GM18498 (cell line): ENCODE measurements at regions not wholly inside any gene's neighbourhood (a gene's known extent, or its start where the extent isn't known, plus 50 kb on each side); places are given as distances from the start of the nearest gene placed in this dataset.
"Not testable (repeated sequence)": the region's sequence is repeated elsewhere in the genome, so short reads cannot be mapped to it uniquely, and the experiment has no call there.

Source experiments
- ATAC-seq: cut with Tn5 transposase; IDR thresholded peaks from one replicate; pipeline ENCODE4 v1.9.1; 2021; ENCODE audit warnings: mild to moderate bottlenecking, moderate library complexity; ENCODE audit not compliant: unreplicated experiment

DNA sequence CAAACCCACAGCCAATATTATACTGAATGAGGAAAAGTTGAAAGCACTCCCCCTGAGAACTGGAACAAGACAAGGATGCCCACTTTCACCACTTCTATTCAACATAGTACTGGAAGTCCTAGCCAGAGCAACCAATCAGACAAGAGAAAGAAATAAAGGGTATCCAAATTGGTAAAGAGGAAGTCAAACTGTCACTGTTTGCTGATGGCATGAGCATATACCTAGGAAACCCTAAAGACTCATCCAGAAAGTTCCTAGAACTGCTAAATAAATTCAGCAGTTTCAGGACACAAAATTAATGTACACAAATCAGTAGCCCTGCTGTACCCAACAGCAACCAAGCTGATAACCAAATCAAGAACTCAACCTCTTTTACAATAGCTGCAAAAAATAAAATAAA is 220.0 kb downstream of the SYK start:
- not testable (repeated sequence) for ATAC-seq

DNA sequence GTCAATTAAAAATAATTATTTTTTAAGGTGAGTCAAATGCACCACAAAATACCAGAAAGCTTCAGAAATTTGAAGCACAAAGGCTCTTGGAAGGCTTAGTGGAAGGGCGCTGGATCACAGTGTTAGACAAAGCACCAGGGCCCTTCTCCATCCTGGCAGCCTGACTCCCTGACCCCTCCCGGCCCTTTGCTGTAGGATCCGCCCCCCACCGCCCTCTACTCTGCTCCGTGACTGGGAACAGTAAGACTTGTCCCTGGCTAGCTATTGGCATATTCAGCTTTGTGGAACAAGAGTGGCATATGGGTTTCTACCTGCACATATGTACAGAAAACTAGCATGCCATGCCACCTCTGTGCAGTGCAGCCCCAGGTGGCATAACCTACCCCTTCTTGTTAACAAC is 222.1 kb downstream of the SYK start:
- ATAC-seq, result no peak

DNA sequence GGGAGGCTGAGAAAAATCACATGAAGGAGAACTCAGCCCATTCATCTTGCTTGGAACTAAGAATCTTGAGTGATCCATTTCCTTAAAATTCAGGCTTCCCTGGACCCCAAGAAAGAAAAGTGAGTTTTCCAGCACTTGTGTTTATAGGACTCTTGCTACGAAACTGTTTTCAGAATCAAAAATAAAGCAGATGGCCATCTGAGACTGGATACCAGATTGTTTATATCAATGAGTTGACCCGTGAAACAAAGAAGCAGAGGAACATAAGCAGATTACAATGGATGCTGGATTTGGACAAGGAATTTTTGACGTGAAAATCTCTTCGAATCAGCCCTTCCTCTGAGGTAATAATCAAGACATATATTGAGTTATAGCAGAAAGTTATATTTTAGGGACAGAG is 223.2 kb downstream of the SYK start:
- ATAC-seq, result no peak

DNA sequence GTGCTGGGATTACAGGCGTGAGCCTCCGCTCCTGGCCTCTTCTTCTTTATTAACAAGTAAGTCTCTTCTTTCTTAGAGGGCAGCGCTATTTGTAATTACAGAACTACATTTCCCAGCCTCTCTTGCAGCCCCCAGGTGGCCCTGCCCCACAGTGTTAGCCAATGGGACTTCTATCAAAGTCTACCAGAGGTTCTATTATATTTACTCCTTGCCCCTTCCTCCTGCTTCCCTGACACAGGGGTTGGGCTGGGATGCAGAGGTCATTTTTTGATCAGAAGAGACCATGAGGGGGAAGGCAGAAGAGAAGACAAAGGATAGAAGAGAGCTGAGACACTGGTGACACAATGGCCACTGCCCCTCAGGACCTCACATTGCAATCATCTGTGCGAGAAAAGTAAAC is 224.2 kb downstream of the SYK start:
- no peak for ATAC-seq

DNA sequence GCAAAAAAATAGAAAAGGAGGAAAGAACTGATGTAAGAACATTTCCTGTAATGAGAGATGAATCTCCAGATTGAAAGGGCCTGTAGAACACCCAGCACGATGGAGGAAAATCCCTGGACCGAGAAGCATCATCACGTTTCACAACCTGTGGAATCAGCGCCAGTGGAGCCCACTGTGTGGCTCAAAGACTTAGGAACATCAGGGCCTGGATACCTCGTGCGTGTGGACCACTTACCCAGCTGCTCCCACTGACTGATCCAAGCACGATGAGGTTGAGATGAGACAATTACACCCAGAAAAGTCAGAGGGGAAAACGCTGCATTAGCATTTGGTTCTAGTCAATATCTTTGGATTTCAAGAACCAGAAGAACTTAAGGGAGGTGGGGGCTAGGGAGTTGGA is 224.6 kb downstream of the SYK start:
- ATAC-seq, result no peak

DNA sequence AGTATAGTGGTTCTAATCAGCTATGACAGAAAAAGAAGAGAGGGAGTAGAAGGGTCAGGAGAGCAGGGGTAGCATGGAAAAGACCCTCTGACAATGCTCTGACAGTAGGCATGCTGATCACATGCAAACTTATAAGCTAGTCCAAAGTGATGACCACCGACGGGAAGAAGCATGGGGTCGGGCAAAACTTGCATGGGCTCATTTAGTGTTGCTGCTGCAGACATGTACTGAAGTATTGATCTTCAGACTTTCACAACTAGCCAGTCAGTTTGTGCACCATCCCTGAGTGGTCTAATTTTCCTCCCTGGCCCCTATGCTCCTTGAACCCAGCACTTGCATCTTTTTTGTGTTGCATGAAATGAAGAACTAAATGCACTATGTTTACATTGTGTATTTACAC is 225.4 kb downstream of the SYK start:
- no peak for ATAC-seq

DNA sequence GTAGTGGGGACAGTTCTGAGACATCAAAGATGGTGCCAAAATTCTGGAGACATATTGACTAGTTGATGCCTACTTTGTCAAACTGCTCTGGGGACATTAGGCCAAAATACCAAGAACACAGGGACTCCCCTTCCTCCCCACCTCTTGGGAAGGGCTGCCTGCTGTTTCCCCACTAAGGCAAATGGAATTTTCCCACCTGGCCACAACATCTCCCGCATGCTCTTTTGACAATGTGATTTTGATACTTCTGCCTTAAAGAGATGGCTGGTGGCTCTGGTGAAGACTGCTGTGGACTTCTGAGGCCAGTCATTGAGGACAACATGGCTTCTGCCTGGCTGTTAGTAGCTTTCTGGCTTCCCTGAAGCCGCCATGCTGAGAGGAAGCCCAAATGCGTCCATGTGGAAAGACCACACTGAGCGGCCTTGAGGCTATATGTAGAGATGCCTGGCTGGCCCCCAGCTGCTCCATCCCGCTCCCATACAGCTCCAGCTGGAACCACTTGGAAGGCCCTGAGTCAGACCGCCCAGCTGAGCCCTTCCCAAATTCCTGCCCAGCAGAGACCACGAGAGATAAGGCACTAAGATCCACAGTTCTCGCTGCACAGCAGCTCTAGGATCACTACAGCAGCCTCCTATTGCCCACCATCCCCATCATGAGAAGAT is 226.7 kb downstream of the SYK start:
- no peak for ATAC-seq

DNA sequence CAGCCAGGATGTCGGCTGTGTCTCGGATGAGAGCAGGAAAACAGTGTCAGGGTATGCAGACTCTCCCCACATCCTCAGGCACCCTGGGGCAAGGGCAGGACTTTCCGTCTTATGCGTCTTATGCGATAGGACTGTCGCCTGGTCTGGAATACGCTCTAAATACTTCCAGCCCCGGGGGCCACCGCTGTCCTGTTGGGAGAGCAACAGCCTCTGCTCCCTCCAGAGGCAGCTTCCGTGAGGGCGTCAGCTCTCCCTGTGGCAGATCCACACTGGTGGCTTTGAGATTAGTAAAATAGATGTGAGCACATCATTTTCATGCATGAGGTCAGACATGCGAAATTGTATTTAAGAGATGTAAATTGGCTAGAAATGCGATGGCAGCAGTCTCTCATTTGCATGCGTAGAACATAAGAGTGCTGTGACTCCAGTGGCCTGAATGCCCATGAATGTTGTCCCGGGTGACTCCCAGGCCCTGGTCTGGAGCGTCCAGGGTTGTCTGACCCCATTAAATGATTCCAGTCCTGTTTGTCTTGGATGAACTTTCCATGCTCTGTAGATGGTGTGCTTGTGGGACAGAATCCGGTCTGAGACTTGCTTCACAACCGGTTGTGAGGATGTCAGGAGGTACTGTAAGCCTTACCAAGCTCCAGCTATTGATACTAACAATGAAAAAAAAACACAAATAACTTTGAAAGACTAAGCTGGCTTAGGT is 228.2 kb downstream of the SYK start:
- ATAC-seq, result no peak

DNA sequence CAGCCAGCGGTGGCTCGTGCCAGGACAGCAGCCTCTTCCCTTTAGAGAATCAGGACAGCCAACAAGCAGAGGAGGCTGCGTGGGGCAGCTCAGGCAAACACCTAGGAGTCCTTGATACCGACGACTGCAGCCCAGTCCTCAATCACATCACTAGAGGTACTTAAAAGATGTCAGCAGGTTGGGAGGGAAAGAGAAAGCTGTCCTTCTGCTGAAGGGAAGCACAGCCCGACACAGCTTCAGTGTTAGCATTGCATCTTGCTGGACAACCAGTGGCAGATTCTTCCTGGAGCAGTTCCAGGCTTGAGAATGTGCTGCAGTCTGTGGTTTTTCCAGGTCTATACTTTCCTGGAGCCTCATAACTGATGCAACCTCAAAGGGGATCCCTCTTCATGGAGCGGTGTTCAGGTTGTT is 230.5 kb downstream of the SYK start:
- no peak for ATAC-seq

DNA sequence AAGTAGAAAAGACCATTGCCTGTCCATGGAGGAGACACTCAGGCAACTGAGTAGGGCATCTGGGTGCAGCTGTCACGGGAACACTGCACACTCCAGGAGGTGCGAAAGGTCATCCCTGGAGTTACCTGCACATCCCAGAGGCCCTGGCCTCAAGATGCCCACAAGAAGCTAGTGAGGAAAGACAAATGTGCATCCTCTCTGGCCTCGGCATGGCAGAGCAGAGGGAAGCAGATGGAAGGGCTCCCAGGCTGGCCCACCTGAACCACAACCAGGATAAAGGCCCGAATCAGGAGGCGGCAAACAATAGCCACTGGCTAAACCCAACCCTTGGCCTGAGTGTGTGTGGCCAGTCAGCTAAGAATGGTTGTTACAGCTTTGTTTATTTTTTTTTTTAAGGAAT is 231.7 kb downstream of the SYK start:
- no peak for ATAC-seq

DNA sequence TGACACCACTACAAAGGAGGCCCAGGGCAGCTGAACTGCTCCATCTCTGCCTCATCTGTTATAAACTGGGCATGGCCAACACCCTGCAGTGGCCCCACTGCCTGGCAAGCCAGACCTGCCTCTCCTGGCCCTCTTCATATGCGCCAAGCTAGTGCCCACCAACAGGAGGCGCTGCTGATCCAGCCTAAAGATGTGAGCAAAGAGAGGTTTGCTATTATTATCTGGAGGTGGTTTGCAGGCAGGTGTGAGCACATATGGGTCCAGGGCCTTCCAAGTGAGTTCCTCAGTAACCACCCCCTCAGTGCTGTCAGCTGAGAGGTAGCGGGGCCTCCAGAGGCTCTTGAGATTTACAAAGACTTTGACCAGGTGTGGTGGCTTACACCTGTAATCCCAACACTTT is 232.2 kb downstream of the SYK start:
- ATAC-seq, result no peak

DNA sequence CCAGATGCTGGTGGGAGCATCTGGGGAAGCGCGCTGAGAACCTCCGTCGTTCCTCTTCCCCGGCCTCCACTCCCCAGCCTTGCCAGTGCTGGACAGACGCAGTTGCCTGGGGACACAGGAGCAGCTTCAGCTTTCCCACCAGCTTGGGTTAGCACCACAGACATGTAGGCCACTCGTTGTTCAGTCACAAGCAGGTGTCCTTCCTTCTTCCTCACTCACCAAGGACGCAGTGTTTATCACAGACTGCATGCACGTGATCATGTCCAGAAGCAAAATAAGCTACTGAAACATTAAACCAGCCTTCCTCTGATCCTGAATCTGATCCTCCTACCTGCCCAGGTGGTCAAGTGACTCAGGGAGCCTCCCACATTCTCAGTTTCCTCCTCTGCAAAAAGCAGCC is 232.9 kb downstream of the SYK start:
- no peak for ATAC-seq

DNA sequence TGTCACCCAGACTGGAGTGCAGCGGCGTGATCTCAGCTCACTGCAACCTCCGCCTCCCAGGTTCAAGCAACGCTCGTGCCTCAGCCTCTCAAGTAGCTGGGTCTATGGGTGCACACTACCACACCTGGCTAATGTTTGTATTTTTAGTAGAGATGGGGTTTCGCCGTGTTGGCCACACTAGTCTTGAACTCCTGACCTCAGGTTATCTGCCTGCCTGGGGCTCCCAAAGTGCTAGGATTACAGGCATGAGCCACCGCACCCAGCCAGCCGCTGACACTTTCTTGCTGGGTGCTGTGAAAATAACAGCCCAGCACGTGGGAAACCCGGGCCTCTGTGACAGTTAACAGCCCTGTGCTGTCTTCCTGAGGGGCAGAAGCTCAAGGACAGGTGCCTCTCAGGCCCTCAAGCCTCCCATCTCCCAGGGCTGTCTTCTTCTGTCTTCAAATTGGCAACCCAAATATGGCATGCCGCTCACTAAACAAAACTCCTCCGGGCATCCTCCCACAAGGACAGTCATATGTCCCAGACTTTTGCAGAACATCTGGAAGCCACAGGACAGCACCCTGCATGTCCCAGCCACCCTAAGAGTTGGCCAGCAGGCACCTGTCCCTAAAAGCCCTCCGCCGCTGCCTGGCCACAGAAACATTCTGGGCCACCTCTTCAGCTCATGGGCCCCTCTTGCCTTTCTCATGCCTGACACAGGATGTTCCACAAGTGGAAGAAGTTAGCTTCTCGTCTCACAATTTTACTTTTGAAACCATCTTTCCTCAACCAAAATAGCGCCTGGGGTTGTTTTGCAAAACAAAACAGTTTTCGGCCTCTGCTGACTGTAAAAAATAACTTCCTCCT is 233.6 kb downstream of the SYK start:
- ATAC-seq, result no peak

DNA sequence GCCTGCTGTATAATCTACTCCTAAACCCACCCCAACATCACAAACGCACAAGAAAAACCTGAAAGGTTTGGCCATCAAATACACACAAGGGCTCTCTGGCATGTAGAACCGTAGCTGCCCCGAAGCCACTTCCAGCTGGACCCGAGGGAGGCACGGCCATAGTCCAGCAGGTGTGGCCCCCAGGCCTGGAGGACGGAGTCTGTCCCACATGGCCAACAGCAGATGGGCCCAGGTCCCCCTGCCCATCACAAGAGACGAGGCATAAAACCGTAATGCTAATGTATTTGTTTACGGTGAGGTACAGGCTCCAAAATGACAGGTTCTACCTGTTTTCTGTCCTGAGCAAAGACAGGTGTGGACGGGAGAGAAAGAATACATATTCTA is 234.2 kb downstream of the SYK start:
- ATAC-seq, result no peak

DNA sequence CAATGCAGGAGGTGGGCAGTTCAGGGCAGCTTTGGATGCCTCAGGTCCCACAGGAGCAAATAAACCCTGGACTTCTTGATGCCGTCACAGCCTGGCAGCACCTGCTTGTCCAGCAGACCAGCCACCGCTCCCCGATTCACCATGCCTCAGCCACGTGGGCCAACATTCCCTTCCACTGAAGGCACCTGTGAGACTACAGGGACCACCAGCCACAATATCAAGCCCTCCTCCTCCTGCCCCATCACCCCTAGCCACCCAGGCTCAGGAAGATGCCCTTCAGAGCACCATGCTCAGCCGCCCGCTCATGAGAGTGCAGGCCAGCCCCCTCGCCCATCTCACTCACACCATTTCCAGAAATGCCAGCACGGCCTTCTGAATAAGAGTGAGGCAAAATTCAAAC is 234.7 kb downstream of the SYK start:
- no peak for ATAC-seq

DNA sequence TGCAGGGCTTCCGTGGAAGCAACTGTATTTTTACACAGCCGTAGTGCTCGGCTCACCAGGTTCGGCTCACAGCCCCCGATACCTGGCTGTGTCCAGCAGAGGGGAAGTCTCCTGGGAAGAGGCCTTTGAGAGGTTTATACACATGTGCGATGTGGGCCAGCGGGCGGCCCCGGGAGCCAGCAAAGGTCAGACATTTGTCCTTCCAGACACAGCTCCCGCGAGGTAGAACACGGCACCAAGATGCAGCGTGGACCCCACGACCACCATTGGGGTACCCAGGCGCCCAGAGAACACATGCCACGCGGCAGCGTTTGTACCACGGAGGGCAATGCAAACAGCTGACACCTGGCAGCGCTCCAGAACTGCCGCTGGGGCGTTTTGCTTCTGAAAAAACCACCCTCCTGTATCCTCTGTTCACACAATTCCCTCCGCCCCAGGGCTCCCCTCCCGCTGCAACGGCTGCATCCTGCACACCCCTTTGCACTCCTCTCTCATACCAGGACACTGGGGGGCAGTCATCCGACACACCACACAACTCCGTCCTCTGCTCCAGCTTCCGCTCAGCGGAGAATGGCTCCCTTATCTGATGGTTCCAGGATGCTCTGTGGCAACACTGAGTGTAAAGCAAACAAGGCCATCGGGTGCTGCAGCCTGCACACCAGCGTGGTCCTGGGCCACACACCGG is 235.3 kb downstream of the SYK start:
- no peak for ATAC-seq

DNA sequence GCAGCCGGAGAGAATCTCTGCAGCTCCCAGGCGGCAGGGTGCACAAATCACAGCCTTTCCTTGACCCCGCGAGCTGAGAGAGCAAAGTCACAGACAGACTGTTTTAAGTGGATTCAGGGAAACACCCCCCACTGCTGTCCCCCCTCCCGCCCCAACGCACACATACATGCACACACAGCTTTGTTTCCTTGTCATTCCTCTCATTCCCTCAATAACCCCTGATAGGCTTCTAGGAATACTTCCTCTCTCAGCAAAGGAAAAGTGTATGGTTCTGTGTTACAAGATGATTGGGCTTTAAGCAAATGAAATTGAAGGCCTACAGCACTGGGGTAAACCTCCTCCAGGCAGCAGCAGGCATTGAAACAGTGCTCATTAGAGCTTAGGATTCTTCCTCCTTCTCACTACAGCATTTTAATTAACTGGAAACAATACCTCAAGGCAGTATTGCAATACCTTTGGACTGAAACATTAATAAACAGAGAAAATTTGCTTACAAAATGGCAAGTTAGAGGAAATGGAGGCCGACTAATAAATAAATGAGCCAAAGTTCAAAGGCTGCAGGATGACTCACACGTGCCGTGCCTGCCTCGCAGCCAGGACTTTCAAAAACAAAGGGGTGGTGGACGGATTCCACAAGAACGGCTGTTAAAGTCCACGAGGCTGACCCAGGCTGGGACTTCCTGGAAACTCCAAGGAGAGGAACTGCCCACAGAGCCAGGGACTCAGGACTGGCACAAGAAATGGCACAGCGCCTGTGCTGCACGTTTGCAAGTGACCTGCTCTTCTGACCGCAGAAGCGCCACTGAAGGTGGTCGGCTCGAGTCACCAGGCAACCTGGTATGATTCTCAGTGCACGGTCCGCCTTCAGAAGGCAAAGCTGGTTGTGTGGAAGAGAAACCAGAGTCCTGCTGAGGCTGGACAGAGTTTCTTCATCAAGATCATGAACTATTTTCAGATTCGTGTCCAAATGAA is 236.2 kb downstream of the SYK start:
- no peak for ATAC-seq

DNA sequence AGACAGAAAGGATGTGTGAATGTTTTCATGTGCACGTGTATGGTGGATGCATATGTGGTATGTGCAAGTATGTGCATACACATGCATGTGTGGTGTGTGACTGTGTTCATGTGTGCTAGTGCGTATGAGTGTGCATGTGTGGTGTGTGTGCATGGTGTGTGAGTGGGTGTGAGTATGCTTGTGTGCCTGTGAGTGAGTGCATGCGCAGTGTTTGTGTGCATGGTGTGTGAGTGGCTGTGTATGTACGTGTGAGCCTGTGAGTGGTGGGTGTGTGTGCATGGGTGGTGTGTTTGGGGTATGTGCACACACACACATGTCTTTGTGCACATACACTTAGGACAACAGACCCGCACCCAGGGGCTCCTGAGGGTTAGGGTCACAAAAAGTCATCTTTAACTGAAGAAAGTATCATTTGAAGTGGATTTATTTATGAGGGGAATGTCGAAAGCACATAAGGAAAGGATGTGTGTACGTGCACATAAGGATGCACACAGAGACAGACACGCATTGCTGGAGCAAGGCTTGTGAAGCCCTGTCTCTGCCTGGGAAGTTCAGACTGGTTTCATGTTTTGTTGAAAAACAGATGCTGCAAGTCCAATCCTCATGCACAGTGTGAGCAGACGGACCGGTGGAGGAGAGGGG is 237.0 kb downstream of the SYK start:
- no peak for ATAC-seq

DNA sequence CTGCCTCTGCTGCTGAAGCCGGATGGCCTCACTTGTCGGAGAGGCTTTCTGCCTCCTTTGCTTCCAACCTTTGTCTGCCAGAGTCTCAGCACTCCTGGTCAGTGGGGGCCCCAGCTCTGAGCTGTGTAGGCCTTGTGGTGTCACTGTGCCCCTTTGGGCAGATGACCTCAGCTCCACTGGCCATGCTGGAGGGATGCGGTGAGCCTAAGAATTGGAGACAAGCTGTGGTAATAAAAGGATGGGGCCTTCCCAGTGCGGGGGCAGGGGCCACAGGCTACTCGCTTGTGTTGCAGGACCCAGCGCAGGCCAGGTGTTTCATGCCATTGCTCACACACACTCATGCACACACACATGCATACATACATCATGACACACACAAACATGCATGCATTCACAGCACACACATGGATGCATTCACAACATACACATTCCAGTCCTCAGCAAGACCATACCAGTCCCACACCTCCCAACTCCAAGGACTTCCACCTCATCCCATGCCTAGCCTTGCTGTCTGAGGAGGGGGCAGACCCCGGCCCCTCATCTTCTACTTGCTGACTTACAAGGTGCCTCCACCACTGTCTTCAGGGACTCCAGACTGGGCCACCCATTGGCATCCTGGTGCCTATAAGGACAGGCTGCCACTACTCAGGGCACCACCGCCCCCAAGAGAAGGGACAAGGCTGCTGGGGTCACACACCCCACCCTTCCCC is 237.7 kb downstream of the SYK start:
- no peak for ATAC-seq
